PC-3 (cell line): ENCODE measurements at regions not wholly inside any gene's neighbourhood (a gene's known extent, or its start where the extent isn't known, plus 50 kb on each side); places are given as distances from the start of the nearest gene placed in this dataset.

Experiments
- CTCF ChIP-seq: fragments of 300-600 bp; sonication (generic); conservative IDR thresholded peaks from 2 replicates; pipeline ENCODE4 v1.5.1; 2017; ENCODE audit warnings: antibody characterized with exemption, low read depth, mild to moderate bottlenecking, low read length
- EZH2 ChIP-seq: fragments of 300-600 bp; sonication (generic); IDR thresholded peaks from one replicate; pipeline ENCODE4 v1.6.1; 2017; ENCODE audit warnings: antibody characterized with exemption, mild to moderate bottlenecking, low read length; ENCODE audit not compliant: unreplicated experiment
- EZH2phosphoT487 ChIP-seq: fragments of 300-600 bp; sonication (generic); IDR thresholded peaks from 2 replicates; pipeline ENCODE4 v1.6.1; 2018; ENCODE audit warnings: mild to moderate bottlenecking, antibody characterized with exemption, low read length, borderline replicate concordance

- TF ChIP-seq CTCF (no peak), EZH2phosphoT487 (no peak), EZH2 (no peak)
Observed at GRCh38 chr6:120711255-120711654, 623.0 kb downstream of the TBC1D32 start.
